NCI-H69 (cell line): ENCODE measurements at regions not wholly inside any gene's neighbourhood (a gene's known extent, or its start where the extent isn't known, plus 50 kb on each side); places are given as distances from the start of the nearest gene placed in this dataset.

Experiments
- DNase-seq: peaks from one replicate; lab custom pipeline; 2025; lab: John Stamatoyannopoulos, UW

- peak; percentile 90 for DNase-seq
These were observed 671.7 kb downstream of the BRD1 start for GRCh38 chr22:49155770-49156580.

GRCh38 chr22:49155039-49155769 is 672.5 kb downstream of the BRD1 start:
- peak; percentile 56 for DNase-seq

- DNase-seq: no peak
These were observed 673.2 kb downstream of the BRD1 start for GRCh38 chr22:49154433-49154832.

GRCh38 chr22:49153921-49154320 is 673.8 kb downstream of the BRD1 start:
- no peak for DNase-seq

- no peak for DNase-seq
These were observed 674.5 kb downstream of the BRD1 start for GRCh38 chr22:49152939-49153770.

- peak; percentile 71 for DNase-seq
These were observed 675.3 kb downstream of the BRD1 start for GRCh38 chr22:49152127-49152938.

- peak; percentile 63 for DNase-seq
These were observed 676.2 kb downstream of the BRD1 start for GRCh38 chr22:49151256-49152126.

- peak; percentile 63 for DNase-seq
These were observed 676.9 kb downstream of the BRD1 start for GRCh38 chr22:49150801-49151221.

GRCh38 chr22:49149721-49150608 is 677.7 kb downstream of the BRD1 start:
- DNase-seq: peak; percentile 28

- no peak for DNase-seq
These were observed 678.7 kb downstream of the BRD1 start for GRCh38 chr22:49148895-49149418.

GRCh38 chr22:49147617-49148175 is 680.0 kb downstream of the BRD1 start:
- no peak for DNase-seq

GRCh38 chr22:49147171-49147570 is 680.5 kb downstream of the BRD1 start:
- DNase-seq: no peak

GRCh38 chr22:49146511-49146910 is 681.2 kb downstream of the BRD1 start:
- DNase-seq: no peak

GRCh38 chr22:49143812-49144211 is 683.9 kb downstream of the BRD1 start:
- DNase-seq: no peak

GRCh38 chr22:49142891-49143290 is 684.8 kb downstream of the BRD1 start:
- DNase-seq: no peak

- no peak for DNase-seq
These were observed 685.4 kb downstream of the BRD1 start for GRCh38 chr22:49142296-49142695.

- DNase-seq: no peak
These were observed 685.9 kb downstream of the BRD1 start for GRCh38 chr22:49141761-49142160.

GRCh38 chr22:49140911-49141665 is 686.6 kb downstream of the BRD1 start:
- peak; percentile 40 for DNase-seq
